AG04449 (cell line): ENCODE measurements at regions not wholly inside any gene's neighbourhood (a gene's known extent, or its start where the extent isn't known, plus 50 kb on each side); places are given as distances from the start of the nearest gene placed in this dataset.

Experiments
- CTCF ChIA-PET: fragments of 350-600 bp; formaldehyde crosslinking; extraction: SDS; loops from one replicate; lab custom pipeline; 2021; ENCODE audit warnings: antibody characterized with exemption; lab: Yijun Ruan, JAX
- POLR2A ChIA-PET: fragments of 400-600, 350-600 bp; formaldehyde crosslinking; extraction: SDS; loops from one replicate; lab custom pipeline; 2020; ENCODE audit warnings: antibody characterized with exemption, inconsistent platforms; lab: Yijun Ruan, JAX
- DNase-seq: peaks from one replicate; pipeline ENCODE4 v3.0.0-alpha.2; 2010; ENCODE audit warnings: low read depth, low spot score
- H3K4me3 ChIP-seq: 2 replicates; pipeline ENCODE4 v1.5.1; 2011; ENCODE audit warnings: low read depth, mild to moderate bottlenecking, control low read depth, low read length
- TF ChIP-seq, protein P1 (sequence below): IDR thresholded peaks from one replicate; pipeline ENCODE4 v1.5.1; 2011; ENCODE audit warnings: mild to moderate bottlenecking, moderate library complexity, low read length, control low read depth, inconsistent platforms; ENCODE audit not compliant: insufficient read depth; ENCODE audit errors: missing control alignments

DNA sequence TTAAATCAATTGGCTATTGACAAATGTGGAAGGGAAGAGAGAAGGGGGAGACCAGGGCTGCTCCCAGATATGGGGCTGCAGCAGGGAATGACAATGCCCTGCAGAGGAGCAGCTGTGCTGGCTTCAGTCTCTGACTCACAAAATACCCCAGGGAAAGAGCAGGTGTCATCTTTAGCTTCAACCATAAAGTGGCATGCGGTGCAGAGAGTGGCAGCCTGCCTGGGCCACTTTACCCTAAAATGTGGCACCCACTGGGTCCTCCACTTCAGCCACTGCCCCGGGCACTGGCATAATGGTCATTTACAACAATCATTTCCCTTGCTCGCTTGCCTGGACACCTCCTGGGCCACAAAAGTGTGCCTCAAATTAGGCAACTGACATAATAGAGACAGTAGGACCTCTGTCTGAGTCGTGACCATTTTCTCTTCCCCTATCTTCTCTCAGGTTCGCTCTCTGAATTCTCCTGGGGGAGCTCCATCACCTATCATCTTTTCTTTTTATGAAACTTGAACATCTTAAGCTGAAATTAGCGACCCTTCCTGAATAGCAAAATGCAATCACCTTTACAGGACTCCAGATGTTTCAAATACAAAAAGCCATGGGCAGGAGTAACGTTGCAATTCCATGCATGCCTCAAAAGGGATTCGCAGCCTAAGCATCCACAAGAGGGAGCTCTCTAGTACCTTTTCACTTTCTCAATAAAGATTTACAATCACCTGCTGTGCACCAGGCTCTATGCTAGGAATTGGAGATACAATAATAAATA lies 179.9 kb upstream of the ATF7IP start:
- CTCF ChIA-PET = interaction anchor here (0.6 to 3.9 kb wide), 23 partner anchors 10 to 930 kb away, joined by 3 to 32 read pairs (median 3); partner anchors contain the start of gene ATF7IP
- no peak for DNase-seq
- TF ChIP-seq, protein P1, sequence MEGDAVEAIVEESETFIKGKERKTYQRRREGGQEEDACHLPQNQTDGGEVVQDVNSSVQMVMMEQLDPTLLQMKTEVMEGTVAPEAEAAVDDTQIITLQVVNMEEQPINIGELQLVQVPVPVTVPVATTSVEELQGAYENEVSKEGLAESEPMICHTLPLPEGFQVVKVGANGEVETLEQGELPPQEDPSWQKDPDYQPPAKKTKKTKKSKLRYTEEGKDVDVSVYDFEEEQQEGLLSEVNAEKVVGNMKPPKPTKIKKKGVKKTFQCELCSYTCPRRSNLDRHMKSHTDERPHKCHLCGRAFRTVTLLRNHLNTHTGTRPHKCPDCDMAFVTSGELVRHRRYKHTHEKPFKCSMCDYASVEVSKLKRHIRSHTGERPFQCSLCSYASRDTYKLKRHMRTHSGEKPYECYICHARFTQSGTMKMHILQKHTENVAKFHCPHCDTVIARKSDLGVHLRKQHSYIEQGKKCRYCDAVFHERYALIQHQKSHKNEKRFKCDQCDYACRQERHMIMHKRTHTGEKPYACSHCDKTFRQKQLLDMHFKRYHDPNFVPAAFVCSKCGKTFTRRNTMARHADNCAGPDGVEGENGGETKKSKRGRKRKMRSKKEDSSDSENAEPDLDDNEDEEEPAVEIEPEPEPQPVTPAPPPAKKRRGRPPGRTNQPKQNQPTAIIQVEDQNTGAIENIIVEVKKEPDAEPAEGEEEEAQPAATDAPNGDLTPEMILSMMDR = peak; percentile 63
- no peak overlapping the region for H3K4me3 ChIP-seq
- POLR2A ChIA-PET = no interaction called here

DNA sequence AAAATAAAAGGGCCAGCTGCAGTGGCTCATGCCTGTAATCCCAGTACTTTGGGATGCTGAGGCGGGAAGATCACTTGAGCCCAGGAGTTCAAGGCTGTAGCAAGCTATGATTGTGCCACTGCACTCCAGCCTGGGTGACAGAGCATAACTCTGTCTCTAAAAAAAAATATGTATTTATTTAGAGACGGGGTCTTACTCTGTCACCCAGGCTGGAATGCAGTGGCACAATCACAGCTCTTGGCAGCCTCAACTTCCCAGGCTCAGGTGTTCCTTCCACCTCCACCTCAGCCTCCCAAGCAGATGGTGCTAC lies 179.3 kb upstream of the ATF7IP start:
- DNase-seq = no peak
- no peak overlapping the region for H3K4me3 ChIP-seq
- TF ChIP-seq, protein P1 = no peak
- CTCF ChIA-PET = interaction anchor here (0.8 to 3.9 kb wide), 21 partner anchors 10 to 931 kb away, joined by 3 to 32 read pairs (median 4); partner anchors contain the start of gene ATF7IP
- POLR2A ChIA-PET = no interaction called here

DNA sequence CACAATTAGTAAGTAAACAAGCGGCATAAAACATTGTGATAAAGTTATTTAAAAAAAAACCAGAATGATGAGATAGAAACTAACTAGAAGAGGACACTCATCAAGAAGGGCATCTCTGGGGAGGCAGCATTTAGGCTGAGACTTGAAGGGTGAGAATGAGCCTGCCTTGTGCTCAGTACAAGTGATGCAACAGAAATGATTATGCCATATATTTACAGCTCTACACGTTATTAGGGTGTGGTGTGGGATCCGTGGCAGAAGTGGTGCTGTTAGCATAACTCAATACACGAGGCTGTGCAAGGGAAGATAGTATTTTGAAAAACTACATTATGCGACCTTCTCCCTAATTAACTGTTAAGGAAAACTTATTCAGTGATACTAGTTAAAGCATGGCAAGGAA lies 178.5 kb upstream of the ATF7IP start:
- POLR2A ChIA-PET = no interaction called here
- CTCF ChIA-PET = interaction anchor here (1.4 to 3.9 kb wide), 3 partner anchors 12 to 476 kb away, joined by 4 to 19 read pairs (median 8); no protein-coding TSS in a partner anchor
- no peak for DNase-seq
- TF ChIP-seq, protein P1 = no peak
- H3K4me3 ChIP-seq = no peak overlapping the region

DNA sequence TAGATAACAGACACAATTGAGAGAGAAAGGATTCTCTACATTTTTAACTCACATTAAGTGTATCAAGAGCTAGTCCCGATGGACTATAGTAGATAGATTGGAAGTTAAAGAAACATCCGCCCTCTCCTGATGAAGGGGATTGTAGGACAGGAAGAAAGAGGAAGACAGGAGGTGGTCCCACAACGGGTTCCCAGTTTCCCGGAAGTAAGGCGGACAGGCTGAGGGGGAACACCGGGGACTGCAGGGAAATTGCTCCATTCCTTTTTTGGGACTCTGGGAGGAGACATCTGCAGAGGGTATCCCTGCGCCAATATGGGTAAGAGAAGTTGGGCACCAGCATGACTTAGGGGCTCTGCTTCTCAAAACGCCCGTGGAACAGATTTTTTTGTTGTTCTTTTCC lies 177.5 kb upstream of the ATF7IP start:
- ChIA-PET POLR2A (no interaction called here), CTCF (interaction anchor here (0.6 to 3.9 kb wide), 2 partner anchors 13 to 576 kb away, joined by 3 to 19 read pairs; no protein-coding TSS in a partner anchor)
- no peak overlapping the region for H3K4me3 ChIP-seq
- DNase-seq = no peak
- TF ChIP-seq, protein P1 = no peak

DNA sequence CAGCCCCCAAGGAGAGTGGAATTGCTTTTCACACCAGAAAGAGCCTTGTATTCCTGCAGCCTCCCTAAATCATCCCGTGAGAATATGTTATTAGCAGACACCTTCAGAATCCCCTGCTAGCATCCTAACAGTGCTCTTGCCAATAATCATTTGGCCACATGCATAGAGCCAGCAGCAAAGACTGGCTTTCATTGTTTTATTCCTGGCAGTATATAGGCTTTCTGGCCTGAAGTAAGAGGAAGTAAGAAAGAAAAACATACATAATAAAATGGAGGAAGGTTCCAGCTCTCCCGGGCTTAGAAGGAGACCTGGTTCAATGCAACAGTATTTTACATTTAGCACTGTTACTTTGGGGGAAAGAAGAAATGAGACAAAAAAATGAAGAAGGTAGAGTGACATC lies 176.7 kb upstream of the ATF7IP start:
- DNase-seq = no peak
- H3K4me3 ChIP-seq = no peak overlapping the region
- TF ChIP-seq, protein P1 = no peak
- ChIA-PET CTCF (interaction anchor here (3.9 kb wide), 1 partner anchor 14 kb away, joined by 19 read pairs; no protein-coding TSS in a partner anchor), POLR2A (no interaction called here)

DNA sequence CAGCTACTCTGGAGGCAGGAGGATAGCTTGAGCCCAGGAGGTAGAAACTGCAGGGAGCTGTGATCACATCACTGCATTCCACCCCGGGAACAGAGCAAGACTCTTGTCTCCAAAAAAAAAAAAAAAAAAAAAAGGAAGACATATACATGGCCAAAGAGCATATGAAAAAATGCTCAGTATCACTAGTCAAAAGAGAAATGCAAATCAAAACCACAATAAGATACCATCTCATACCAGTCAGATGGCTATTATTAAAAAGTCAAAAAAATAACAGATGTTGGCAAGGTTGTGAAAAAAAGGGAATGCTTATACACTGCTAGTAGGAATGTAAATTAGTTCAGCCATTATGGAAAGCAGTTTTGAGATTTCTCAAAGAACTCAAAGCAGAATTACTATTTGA lies 174.8 kb upstream of the ATF7IP start:
- TF ChIP-seq, protein P1 = no peak
- DNase-seq = no peak
- no peak overlapping the region for H3K4me3 ChIP-seq
- ChIA-PET POLR2A (no interaction called here), CTCF (no interaction called here)
